ENCODE measurements at regions not wholly inside any gene's neighbourhood (a gene's known extent, or its start where the extent isn't known, plus 50 kb on each side); places are given as distances from the start of the nearest gene placed in this dataset.

DNA sequence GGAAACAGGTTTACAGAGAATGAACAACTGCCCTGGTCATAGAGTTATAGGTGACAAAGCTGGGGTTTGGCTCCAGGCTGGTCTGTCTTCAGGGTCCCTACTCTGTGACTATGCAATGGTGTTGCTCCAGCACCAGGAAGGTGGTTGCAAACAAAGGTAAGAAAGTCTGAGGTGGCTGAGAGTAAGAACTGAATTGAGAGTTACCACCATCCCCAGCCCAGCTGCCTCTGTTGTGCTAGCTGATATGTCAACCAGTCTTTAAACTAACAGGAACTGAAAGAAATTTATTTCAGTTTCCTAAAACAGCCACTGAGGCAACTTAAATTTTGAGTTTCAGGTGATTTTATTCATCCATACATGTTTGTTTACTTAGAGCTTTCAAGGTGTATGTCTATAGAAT is 111.0 kb upstream of the LRIG3 start:
- TF ChIP-seq, protein P1, sequence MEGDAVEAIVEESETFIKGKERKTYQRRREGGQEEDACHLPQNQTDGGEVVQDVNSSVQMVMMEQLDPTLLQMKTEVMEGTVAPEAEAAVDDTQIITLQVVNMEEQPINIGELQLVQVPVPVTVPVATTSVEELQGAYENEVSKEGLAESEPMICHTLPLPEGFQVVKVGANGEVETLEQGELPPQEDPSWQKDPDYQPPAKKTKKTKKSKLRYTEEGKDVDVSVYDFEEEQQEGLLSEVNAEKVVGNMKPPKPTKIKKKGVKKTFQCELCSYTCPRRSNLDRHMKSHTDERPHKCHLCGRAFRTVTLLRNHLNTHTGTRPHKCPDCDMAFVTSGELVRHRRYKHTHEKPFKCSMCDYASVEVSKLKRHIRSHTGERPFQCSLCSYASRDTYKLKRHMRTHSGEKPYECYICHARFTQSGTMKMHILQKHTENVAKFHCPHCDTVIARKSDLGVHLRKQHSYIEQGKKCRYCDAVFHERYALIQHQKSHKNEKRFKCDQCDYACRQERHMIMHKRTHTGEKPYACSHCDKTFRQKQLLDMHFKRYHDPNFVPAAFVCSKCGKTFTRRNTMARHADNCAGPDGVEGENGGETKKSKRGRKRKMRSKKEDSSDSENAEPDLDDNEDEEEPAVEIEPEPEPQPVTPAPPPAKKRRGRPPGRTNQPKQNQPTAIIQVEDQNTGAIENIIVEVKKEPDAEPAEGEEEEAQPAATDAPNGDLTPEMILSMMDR (conservative IDR thresholded peaks at IDR 0.05; ENCODE audit: low read length): no peak
- no peak for TF ChIP-seq EZH2phosphoT487 (IDR thresholded peaks at IDR 0.05; ENCODE audit: borderline replicate concordance, low read depth, low read length)
